HUES6 (cell line): ENCODE measurements at regions not wholly inside any gene's neighbourhood (a gene's known extent, or its start where the extent isn't known, plus 50 kb on each side); places are given as distances from the start of the nearest gene placed in this dataset.

ENCODE experiments used
- H3K27ac ChIP-seq: 2 replicates; pipeline ENCODE4 v1.7.0; 2013; ENCODE audit warnings: low read depth, mild to moderate bottlenecking, low read length, inconsistent platforms
- H3K27me3 ChIP-seq: 2 replicates; pipeline ENCODE4 v1.6.1; 2013; ENCODE audit warnings: low read length; ENCODE audit not compliant: control insufficient read depth, insufficient read depth
- H3K36me3 ChIP-seq: 2 replicates; pipeline ENCODE4 v1.6.1; 2013; ENCODE audit warnings: low read length; ENCODE audit not compliant: control insufficient read depth, insufficient read depth
- H3K4me1 ChIP-seq: 2 replicates; pipeline ENCODE4 v1.6.1; 2013; ENCODE audit warnings: low read length; ENCODE audit not compliant: control insufficient read depth, insufficient read depth
- H3K4me3 ChIP-seq: 2 replicates; pipeline ENCODE4 v1.5.1; 2013; ENCODE audit warnings: low read depth, low read length
- H3K9ac ChIP-seq: one replicate; pipeline ENCODE4 v1.6.1; 2013; ENCODE audit warnings: mild to moderate bottlenecking, low read length
- H3K9me3 ChIP-seq: 2 replicates; pipeline ENCODE4 v1.6.1; 2013; ENCODE audit warnings: low read depth, low read length; ENCODE audit not compliant: control insufficient read depth, insufficient read depth

DNA sequence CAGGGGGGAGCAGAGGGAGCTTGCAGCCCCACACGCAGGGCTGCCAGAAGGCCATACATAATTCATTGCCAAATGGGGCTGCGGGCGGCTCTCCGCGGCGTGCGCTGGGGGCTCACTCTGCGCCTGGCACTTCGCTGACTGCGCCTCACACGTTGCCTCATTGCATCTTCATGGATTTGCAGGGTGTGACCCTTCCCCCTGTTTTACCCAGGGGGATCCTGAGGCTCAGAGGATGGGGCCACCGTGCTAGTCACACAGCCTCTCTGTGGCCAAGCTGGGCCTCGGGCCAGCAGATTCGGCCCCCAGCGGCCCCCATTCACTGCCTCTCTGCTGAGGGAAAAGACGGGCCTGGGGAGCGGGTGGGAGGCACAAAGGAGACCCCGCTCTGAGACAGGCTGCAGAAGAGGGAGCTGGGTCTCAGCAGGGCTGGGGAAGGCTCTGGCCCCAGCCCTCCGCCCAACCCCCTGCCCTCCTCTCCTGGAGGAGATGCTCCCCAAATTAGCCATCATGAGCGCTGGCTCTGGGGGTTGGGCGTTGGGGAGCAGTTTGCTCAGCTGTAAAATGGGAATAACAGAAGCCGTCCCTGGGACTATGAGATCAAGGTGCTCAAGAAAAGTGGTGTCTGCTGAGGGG, 115.5 kb downstream of the C9orf50 start:
- H3K27me3 ChIP-seq = no peaks in the 10 kb centered on the region
- H3K4me3 ChIP-seq = no peak overlapping the region
- H3K9ac ChIP-seq = no peak overlapping the region
- H3K9me3 ChIP-seq = peaks cover 6% of the 10 kb centered on the region; the same call in 1 of the 2 replicates
- H3K27ac ChIP-seq = no peak overlapping the region
- no peaks in the 10 kb centered on the region for H3K36me3 ChIP-seq
- peaks cover 26% of the 10 kb centered on the region for H3K4me1 ChIP-seq

DNA sequence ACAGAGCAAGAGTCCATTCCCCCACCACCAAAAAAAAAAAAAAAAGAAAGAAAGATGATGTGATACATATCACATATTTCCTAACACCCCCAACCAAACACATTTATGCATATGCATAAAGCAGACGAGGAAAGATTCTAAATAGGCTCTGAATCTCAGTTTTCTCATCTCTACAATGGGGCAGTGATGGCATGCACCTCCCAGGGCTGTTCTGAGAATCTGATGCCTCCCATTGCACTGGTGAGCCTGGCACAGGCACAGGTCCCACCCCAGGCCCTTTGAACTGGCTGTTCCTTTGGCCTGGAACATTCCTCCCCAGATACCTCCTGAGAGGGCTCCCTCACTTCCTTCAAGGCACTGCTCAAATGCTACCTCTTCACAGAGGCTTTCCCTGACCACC, 116.5 kb downstream of the C9orf50 start:
- peaks cover 36% of the 10 kb centered on the region for H3K4me1 ChIP-seq
- H3K4me3 ChIP-seq = no peak overlapping the region
- no peaks in the 10 kb centered on the region for H3K27me3 ChIP-seq
- H3K9ac ChIP-seq = no peak overlapping the region
- H3K9me3 ChIP-seq = peaks cover under 1% of the 10 kb centered on the region; the same call in 1 of the 2 replicates
- H3K27ac ChIP-seq = no peak overlapping the region
- no peaks in the 10 kb centered on the region for H3K36me3 ChIP-seq

DNA sequence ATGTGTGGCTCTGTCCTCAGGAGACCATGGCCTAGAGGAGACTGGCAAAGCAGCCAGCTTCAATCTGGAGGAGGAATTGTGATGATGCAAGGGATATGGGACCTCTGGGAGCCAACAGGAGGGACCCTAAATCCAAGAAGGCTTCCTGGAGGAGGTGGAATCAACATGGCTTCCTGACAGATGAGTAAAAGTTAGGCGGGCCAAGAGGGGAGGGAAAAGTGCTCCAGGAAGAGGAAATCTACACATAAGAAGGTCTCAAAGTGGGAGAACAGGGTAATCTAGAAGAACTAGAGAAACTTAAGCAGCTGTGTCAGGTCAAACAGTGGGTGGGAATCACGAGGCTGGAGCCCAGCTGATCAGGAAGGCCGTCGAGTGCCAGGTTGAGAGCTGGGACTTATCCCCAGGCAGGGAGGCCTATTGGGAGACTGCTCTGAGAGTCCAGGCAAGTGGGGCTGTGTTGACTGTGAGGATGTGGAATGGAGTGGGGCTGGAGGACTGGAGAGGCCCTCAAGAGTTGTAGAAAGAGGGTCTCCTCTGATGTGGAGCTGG, 119.1 kb downstream of the C9orf50 start:
- H3K9ac ChIP-seq = no peak overlapping the region
- no peaks in the 10 kb centered on the region for H3K27me3 ChIP-seq
- H3K9me3 ChIP-seq = no peaks in the 10 kb centered on the region
- H3K36me3 ChIP-seq = no peaks in the 10 kb centered on the region
- no peak overlapping the region for H3K27ac ChIP-seq
- H3K4me1 ChIP-seq = peaks cover 54% of the 10 kb centered on the region
- no peak overlapping the region for H3K4me3 ChIP-seq

DNA sequence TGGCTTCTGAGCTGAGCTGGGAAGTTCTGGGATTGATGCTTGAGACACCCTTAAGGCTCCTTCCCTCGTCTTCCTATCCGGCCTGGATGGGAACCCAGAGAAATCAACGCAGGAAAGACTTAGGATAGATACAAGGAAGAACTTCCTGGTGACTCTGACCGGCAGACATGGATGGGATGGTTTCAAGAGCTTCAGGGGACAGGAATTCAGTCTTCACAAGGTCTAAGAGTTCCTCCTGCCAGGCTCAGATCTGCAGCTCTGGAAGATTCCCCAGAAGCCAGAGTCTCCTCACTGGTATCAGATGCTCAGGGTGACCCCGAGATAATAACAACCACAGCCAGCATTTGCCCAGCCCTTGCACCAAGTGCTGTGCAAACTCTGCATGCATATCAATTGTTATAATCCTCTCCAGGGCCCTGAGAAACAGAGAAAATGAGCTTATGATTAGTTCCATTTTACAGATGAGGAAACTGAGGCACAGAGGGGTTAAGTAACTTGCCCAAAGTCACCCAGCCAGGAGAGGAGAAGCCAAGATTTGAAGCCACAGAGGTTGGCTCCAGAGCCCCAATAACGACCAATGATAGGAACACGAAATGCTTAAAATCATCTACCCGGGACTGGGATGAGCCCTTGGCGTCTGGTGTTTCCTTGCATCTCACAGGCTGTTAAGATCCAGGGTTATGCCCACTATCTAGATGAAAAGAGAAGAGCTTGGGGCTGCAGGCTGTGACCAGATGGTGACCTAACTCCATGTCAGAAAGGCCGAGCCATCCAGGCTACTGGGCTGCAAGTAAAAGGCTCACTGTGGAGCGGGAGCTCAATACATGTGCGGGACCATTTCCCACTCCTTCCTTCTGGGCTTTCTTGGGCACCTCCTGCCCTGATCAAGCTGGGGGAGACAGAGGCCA, 119.8 kb downstream of the C9orf50 start:
- Histone ChIP-seq H3K9me3 (no peaks in the 10 kb centered on the region), H3K36me3 (no peaks in the 10 kb centered on the region), H3K4me1 (peaks cover 57% of the 10 kb centered on the region), H3K27me3 (no peaks in the 10 kb centered on the region), H3K4me3 (no peak overlapping the region), H3K27ac (peak overlapping the region; percentile 73; the same call in 1 of the 2 replicates), H3K9ac (peak overlapping the region; percentile 81)

DNA sequence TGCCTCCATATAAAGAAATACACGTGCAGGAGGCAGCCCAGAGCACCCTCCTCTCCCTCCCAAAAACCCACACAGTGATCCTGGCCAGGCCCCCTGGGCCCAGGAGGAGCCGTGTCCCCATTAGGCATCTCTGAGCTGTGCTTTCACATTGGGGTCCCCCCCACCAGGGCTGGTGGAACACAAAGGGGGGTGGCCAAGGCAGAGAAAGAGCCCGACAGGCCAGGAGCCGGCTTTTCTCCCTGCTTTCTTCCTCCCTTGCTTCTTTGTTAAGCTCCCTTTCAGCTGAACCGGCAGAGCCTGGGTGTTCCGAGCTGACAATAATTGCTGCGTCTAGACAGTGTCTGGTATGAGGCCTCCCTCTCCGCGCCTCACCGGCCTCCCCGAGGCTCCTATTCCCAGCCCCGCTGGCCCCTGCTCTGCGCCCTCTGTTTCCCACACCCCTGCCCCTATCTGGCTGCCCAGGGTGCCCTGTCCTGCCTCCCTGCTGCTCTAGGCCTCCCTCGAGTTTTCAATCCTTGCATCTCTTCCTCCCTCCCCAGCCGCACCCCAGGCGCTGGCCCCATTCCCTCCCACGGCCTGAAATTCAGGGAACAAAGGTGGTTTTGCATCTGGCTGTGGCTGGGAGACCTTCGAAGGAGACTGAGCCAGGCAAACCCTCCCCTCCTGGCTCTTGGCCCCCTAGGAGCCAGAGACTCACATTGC, 120.6 kb downstream of the C9orf50 start:
- no peaks in the 10 kb centered on the region for H3K36me3 ChIP-seq
- no peaks in the 10 kb centered on the region for H3K27me3 ChIP-seq
- no peak overlapping the region for H3K4me3 ChIP-seq
- H3K4me1 ChIP-seq = peaks cover 55% of the 10 kb centered on the region
- peak overlapping the region; percentile 81 for H3K9ac ChIP-seq
- H3K9me3 ChIP-seq = no peaks in the 10 kb centered on the region
- H3K27ac ChIP-seq = peak overlapping the region; percentile 73; the same call in 1 of the 2 replicates

DNA sequence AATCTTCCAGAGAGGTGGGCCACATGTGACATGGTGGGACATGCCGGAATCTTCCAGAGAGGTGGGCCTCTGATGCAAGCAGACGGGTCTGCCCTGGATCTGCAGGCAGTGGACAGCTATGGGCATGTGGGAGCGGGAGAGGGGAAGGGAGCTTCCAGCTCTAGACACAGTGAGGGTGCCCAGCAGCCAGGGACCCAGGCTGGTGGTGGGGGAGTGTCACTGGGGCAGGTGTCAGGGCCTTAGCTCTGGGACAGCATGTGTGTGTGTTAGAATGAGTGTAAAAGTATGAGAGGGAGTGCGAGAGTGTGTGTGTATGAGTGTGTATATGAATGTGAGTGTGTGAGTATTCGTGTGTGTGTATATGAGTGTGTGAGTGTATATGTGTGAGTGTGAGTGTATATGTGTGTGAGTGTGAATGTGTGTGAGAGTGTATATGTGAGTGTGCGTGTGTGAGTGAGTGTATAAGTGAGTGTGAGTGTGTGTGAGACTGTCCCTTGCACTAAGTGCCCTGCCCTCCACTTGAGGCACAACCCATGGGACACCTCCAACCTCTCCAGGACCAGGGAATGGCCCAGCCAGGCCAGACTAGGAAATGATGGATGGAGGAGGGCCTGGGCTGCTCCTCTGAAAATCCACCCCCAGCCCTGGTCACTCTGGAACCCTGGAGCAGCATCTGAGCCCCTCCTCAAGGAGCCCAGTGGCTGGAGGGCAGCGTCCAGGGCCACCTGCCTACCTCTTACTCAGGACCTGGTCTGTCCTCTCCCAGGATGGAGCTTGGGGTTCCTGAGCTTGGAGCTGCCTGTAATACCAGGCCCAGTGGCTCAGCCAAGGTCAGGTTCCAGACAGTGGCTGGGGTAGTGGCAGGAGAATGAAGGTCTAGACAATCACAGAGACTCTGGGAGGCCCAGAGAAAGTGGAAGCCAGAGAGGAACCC, 122.2 kb downstream of the C9orf50 start:
- Histone ChIP-seq H3K4me3 (no peak overlapping the region), H3K36me3 (no peaks in the 10 kb centered on the region), H3K9me3 (no peaks in the 10 kb centered on the region), H3K4me1 (peaks cover 64% of the 10 kb centered on the region), H3K27ac (no peak overlapping the region), H3K9ac (peak overlapping the region; percentile 73), H3K27me3 (no peaks in the 10 kb centered on the region)

DNA sequence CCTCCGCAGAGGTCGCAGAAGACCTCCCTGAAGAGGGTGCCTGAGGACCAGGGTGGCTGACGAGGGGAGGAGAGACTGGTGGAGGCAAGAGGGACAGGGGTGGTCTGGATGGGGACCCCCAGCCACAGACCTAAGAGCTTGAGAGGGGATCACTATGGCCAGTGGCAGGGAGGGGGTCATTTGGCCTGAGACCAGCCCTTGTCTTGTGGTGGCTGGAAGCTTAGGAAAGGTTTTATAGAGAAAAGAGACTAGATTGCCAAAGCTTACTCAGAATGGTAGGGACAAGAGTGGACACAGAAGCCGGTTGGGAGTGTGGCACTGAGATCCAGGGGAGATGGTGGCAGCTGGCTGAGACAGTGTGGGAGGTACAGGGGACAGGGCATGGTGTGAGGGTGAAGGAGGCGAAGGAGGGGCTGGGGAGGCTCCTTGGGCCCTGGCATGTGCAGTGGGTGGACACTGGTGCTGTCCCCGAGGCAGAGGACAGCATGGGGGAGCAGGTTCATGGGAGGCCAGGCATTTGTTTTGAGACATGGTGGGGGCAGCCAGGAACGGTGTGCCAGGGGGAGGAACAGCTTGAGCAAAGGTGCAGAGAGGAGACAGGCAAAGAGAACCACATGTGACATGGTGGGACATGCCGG, 123.0 kb downstream of the C9orf50 start:
- H3K4me3 ChIP-seq = peak overlapping the region; percentile 27; the same call in 1 of the 2 replicates
- H3K27ac ChIP-seq = peak overlapping the region; percentile 32; the same call in 1 of the 2 replicates

DNA sequence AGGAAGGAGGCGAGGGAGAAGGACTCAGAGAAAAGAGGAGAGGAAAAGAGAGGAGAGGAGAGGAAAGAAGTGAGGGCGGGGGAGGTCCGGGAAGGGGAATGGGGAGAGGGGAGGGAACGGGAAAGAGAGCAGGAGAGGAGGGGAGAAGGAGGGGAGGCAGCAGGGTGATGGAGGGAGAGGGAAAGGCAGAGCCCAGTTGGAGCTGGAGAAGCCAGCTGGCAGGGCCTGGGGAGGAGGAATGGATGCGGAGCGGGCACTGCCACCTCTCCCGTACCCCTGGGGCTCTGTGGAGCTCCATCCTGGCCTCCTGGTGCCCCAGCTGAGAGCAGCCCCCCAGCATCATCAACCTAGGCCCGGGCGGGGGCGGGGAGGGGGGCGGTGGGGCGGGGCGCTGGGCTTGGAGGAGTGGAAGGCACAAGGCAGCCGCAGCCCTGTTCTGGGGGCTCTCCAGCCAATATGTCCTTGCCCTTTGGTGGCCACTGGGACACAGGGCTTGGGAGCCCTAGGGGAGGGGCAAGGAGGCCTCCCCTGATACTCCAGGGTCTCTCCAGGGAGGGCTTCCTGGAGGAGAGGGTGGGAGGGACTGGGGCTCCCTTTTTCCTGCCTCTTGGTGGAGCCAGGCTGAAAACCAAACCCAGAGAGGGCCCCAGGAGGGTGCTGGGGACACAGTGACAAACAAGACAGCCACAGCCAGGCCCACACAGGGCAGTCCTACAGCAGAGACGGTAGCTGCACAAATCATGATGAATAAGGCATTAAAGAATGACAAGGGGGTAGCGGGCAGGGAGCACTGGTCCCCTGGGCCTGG, 123.7 kb downstream of the C9orf50 start:
- H3K9me3 ChIP-seq = no peaks in the 10 kb centered on the region
- peak overlapping the region; percentile 55 for H3K4me3 ChIP-seq
- H3K9ac ChIP-seq = peak overlapping the region; percentile 88
- no peaks in the 10 kb centered on the region for H3K27me3 ChIP-seq
- peaks cover 63% of the 10 kb centered on the region for H3K4me1 ChIP-seq
- peak overlapping the region; percentile 82; the same call in 1 of the 2 replicates for H3K27ac ChIP-seq
- H3K36me3 ChIP-seq = no peaks in the 10 kb centered on the region

More for the DNA sequence above, 123.0 kb downstream of the C9orf50 start:
- peak overlapping the region; percentile 73 for H3K9ac ChIP-seq
- no peaks in the 10 kb centered on the region for H3K27me3 ChIP-seq
- H3K36me3 ChIP-seq = no peaks in the 10 kb centered on the region
- H3K4me1 ChIP-seq = peaks cover 63% of the 10 kb centered on the region
- H3K9me3 ChIP-seq = no peaks in the 10 kb centered on the region

DNA sequence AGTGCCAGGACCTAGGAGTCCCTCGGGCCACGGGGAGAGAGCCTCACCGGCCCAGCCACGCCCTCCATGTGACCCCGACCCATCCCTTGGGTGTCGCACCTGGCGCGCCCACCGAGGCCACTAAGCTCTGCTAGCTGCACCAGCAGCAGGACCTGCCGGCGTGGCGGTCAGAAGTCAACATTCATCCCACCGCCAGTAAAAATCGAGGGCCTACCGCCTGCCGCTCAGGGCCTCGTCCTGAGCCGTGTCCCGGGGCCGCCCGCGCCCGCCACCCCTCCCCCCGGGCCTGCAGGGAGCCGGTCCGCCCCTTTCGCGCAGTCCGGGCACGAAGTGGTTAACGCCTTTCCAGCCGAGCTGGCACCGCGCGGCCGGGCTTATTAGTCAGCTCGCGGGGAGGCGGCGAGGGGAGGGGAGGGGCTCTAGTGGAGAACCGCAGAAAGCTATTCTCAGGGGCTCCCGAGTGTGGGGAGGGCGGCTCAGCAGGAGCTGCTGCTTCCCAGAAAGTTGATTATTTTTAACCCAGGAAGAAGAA, 124.4 kb downstream of the C9orf50 start:
- H3K4me3 ChIP-seq = peak overlapping the region; percentile 55
- H3K9me3 ChIP-seq = no peaks in the 10 kb centered on the region
- H3K9ac ChIP-seq = peak overlapping the region; percentile 88
- no peaks in the 10 kb centered on the region for H3K36me3 ChIP-seq
- peaks cover 65% of the 10 kb centered on the region for H3K4me1 ChIP-seq
- no peaks in the 10 kb centered on the region for H3K27me3 ChIP-seq
- peak overlapping the region; percentile 82 for H3K27ac ChIP-seq
